HEK293T (cell line): ENCODE measurements at regions not wholly inside any gene's neighbourhood (a gene's known extent, or its start where the extent isn't known, plus 50 kb on each side); places are given as distances from the start of the nearest gene placed in this dataset.

Experiments
- BHLHE40 ChIP-seq: fragments of 450-650 bp; IDR thresholded peaks from 2 replicates; pipeline ENCODE4 v1.6.1; 2016; ENCODE audit warnings: mild to moderate bottlenecking, moderate library complexity, borderline replicate concordance
- ELF4 ChIP-seq: fragments of 450-650 bp; IDR thresholded peaks from 2 replicates; pipeline ENCODE4 v1.6.1; 2017; ENCODE audit warnings: antibody characterized with exemption
- FOXK2 ChIP-seq: fragments of 450-650 bp; IDR thresholded peaks from 2 replicates; pipeline ENCODE4 v1.6.1; 2016; ENCODE audit warnings: mild to moderate bottlenecking
- SP1 ChIP-seq: fragments of 450-650 bp; IDR thresholded peaks from 2 replicates; pipeline ENCODE4 v1.6.1; 2017
- SUZ12 ChIP-seq: fragments of 450-650 bp; IDR thresholded peaks from 2 replicates; pipeline ENCODE4 v1.6.1; 2016; ENCODE audit warnings: mild to moderate bottlenecking

GRCh38 chr5:142508591-142508990 lies 177.3 kb downstream of the FGF1 start:
- TF ChIP-seq SUZ12 (no peak), ELF4 (no peak), SP1 (no peak), FOXK2 (no peak), BHLHE40 (no peak)
